Natural killer cell (primary cell): ENCODE measurements at regions not wholly inside any gene's neighbourhood (a gene's known extent, or its start where the extent isn't known, plus 50 kb on each side); places are given as distances from the start of the nearest gene placed in this dataset.

Experiments
- ATAC-seq, 3 donors: fragments of 150-1000 bp in 2 of 3; fragments of 200-7000 bp in 1 of 3; cut with Tn5 transposase; 1 replicate in 1 of 3; 2 replicates in 2 of 3; pipeline ENCODE4 v1.10.0; 2021; ENCODE audit warnings: mild to moderate bottlenecking in 2 of 3, moderate library complexity in 2 of 3
- DNase-seq, 2 donors: peaks; one replicate each; pipeline versions ENCODE4 v3.0.0 to v3.0.0-alpha.2; 2013 to 2021; ENCODE audit warnings: mixed read lengths in 1 of 2
- H3K27ac ChIP-seq: one replicate; pipeline ENCODE4 v1.5.1; 2013; ENCODE audit warnings: mild to moderate bottlenecking, low read length
- H3K27me3 ChIP-seq: one replicate; pipeline ENCODE4 v1.6.1; 2013; ENCODE audit warnings: low read length; ENCODE audit not compliant: control insufficient read depth, insufficient read depth
- H3K36me3 ChIP-seq: one replicate; pipeline ENCODE4 v1.6.1; 2013; ENCODE audit warnings: low read length; ENCODE audit not compliant: control insufficient read depth, insufficient read depth
- H3K4me1 ChIP-seq: one replicate; pipeline ENCODE4 v1.6.1; 2013; ENCODE audit warnings: low read length; ENCODE audit not compliant: control insufficient read depth, insufficient read depth
- H3K4me3 ChIP-seq: one replicate; pipeline ENCODE4 v1.5.1; 2013; ENCODE audit warnings: low read length
- H3K9me3 ChIP-seq: one replicate; pipeline ENCODE4 v1.6.1; 2013; ENCODE audit warnings: low read length; ENCODE audit not compliant: control insufficient read depth, insufficient read depth
- H3K27ac Mint-ChIP-seq, 2 donors: one replicate each; pipeline ENCODE4 v1.8.0; 2022; ENCODE audit warnings: mild to moderate bottlenecking in 2 of 2, mixed read lengths in 2 of 2, moderate library complexity in 1 of 2
- H3K27me3 Mint-ChIP-seq, 2 donors: one replicate each; pipeline ENCODE4 v1.8.0; 2022; ENCODE audit warnings: low read depth in 2 of 2, mixed read lengths in 2 of 2
- H3K36me3 Mint-ChIP-seq: one replicate; pipeline ENCODE4 v1.8.0; 2022; ENCODE audit warnings: mixed read lengths
- H3K4me1 Mint-ChIP-seq, 2 donors: one replicate each; pipeline ENCODE4 v1.8.0; 2022; ENCODE audit warnings: mixed read lengths in 2 of 2
- H3K4me3 Mint-ChIP-seq: one replicate; pipeline ENCODE4 v1.8.0; 2022; ENCODE audit warnings: mild to moderate bottlenecking, moderate library complexity, mixed read lengths
- H3K9me3 Mint-ChIP-seq, 2 donors: one replicate each; pipeline ENCODE4 v1.8.0; 2022; ENCODE audit warnings: mixed read lengths in 2 of 2
- WGBS: methylation state at CpG from one replicate; pipeline ENCODE4 v1.1.7; 2013; ENCODE audit warnings: missing lambda C conversion rate; ENCODE audit not compliant: insufficient coverage; 5-methylcytosine and 5-hydroxymethylcytosine counted together
- intact Hi-C: fragments of 100-400 bp; cut with micrococcal nuclease; formaldehyde crosslinking; loops from one replicate; pipeline ENCODE4 v1.14.2; 2022
- TF ChIP-seq, protein P1 (sequence below): fragments of 200-600 bp; IDR thresholded peaks from one replicate; pipeline ENCODE4 v1.8.0; 2022; ENCODE audit warnings: antibody characterized with exemption

DNA sequence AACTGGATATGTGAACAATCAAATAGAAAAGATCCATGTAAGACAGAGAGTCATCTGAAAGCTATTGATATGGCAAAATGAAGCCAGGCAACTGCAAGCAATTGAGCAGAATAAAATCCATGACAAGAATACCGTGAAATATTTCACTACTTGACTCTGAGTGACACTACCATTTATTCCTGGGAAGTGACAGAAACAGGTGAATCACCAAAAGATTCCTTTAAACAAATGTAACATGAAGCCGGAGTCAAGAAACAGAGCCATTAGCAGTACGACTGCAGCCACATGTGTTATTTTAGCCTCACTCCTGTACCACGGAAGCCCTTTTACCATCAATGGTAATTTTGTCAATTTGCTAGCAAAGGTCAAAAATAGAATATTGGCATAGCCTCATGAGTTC, 197.7 kb upstream of the POT1 start:
- H3K36me3 Mint-ChIP-seq: no peaks in the 10 kb centered on the region
- H3K4me1 Mint-ChIP-seq: no peaks in the 10 kb centered on the region
- TF ChIP-seq, protein P1, sequence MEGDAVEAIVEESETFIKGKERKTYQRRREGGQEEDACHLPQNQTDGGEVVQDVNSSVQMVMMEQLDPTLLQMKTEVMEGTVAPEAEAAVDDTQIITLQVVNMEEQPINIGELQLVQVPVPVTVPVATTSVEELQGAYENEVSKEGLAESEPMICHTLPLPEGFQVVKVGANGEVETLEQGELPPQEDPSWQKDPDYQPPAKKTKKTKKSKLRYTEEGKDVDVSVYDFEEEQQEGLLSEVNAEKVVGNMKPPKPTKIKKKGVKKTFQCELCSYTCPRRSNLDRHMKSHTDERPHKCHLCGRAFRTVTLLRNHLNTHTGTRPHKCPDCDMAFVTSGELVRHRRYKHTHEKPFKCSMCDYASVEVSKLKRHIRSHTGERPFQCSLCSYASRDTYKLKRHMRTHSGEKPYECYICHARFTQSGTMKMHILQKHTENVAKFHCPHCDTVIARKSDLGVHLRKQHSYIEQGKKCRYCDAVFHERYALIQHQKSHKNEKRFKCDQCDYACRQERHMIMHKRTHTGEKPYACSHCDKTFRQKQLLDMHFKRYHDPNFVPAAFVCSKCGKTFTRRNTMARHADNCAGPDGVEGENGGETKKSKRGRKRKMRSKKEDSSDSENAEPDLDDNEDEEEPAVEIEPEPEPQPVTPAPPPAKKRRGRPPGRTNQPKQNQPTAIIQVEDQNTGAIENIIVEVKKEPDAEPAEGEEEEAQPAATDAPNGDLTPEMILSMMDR: no peak
- peaks cover 13 to 14% of the 10 kb centered on the region in 2 donors for H3K9me3 Mint-ChIP-seq
- H3K27ac ChIP-seq: no peak overlapping the region
- no peak overlapping the region for H3K27ac Mint-ChIP-seq
- H3K4me1 ChIP-seq: no peaks in the 10 kb centered on the region
- H3K4me3 ChIP-seq: no peak overlapping the region
- WGBS: 91% methylated on average over 4 of the region's 4 CpGs
- ATAC-seq (no peak), DNase-seq (no peak)
- intact Hi-C loops: no loop called here
- no peak overlapping the region for H3K4me3 Mint-ChIP-seq
- peaks cover 9% of the 10 kb centered on the region for H3K9me3 ChIP-seq
- no peaks in the 10 kb centered on the region for H3K36me3 ChIP-seq
- H3K27me3 ChIP-seq: no peaks in the 10 kb centered on the region
- no peaks in the 10 kb centered on the region for H3K27me3 Mint-ChIP-seq

DNA sequence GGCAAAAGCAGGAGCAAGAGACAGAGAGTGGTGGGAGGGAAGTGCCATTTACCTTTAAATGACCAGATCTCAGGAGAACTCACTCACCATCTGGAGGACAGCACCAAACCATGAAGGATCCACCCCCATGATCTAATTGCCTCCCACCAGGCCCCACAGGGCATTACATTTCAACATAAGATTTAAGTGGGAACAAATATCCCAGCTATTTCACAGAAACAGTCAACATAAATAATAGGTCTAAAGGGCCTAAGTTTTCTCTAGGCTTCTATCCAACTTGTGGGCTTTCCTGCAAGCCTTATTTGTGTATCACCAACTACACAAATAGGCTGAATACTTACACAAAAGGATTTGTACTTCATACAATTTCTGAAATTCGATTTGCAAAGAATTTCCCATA, 196.8 kb upstream of the POT1 start:
- Mint-ChIP-seq H3K36me3 (no peaks in the 10 kb centered on the region), H3K4me3 (no peak overlapping the region), H3K9me3 (peaks cover 13 to 14% of the 10 kb centered on the region in 2 donors), H3K4me1 (no peaks in the 10 kb centered on the region), H3K27ac (no peak overlapping the region), H3K27me3 (no peaks in the 10 kb centered on the region)
- no peaks in the 10 kb centered on the region for H3K27me3 ChIP-seq
- H3K36me3 ChIP-seq: no peaks in the 10 kb centered on the region
- TF ChIP-seq, protein P1: no peak
- 82% methylated on average over 1 of the region's 1 CpG for WGBS
- peaks cover 9% of the 10 kb centered on the region for H3K9me3 ChIP-seq
- intact Hi-C loops: no loop called here
- no peaks in the 10 kb centered on the region for H3K4me1 ChIP-seq
- ATAC-seq: no peak
- DNase-seq: no peak
- no peak overlapping the region for H3K4me3 ChIP-seq
- H3K27ac ChIP-seq: no peak overlapping the region

DNA sequence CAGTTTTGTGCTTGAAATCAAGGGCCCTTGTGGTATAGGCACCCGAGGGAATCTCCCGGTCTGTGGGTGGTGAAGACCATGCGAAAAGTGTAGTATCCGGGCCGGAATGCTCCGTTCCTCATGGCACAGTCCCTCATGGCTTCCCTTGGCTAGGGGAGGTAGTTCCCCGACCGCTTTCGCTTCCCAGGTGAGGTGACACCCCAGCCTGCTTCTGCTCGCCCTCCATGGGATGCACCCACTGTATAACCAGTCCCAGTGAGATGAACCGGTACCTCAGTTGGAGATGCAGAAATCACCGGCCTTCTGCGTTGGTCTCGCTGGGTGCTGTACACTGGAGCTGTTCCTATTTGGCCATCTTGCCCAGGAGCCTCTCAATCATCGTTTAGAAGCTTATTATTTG, 195.7 kb upstream of the POT1 start:
- ATAC-seq (no peak), DNase-seq (no peak)
- no peaks in the 10 kb centered on the region for H3K4me1 ChIP-seq
- Mint-ChIP-seq H3K27me3 (no peaks in the 10 kb centered on the region), H3K36me3 (no peaks in the 10 kb centered on the region), H3K9me3 (peaks cover 9 to 13% of the 10 kb centered on the region in 2 donors), H3K4me3 (no peak overlapping the region), H3K27ac (no peak overlapping the region), H3K4me1 (no peaks in the 10 kb centered on the region)
- H3K9me3 ChIP-seq: peaks cover 9% of the 10 kb centered on the region
- no peak overlapping the region for H3K4me3 ChIP-seq
- no peaks in the 10 kb centered on the region for H3K36me3 ChIP-seq
- intact Hi-C loops: no loop called here
- H3K27me3 ChIP-seq: no peaks in the 10 kb centered on the region
- H3K27ac ChIP-seq: no peak overlapping the region
- 97% methylated on average over 14 of the region's 15 CpGs for WGBS
- TF ChIP-seq, protein P1: no peak

- Mint-ChIP-seq H3K27me3 (no peaks in the 10 kb centered on the region), H3K36me3 (no peaks in the 10 kb centered on the region), H3K27ac (no peak overlapping the region), H3K9me3 (peaks cover 4 to 13% of the 10 kb centered on the region in 2 donors), H3K4me3 (no peak overlapping the region), H3K4me1 (no peaks in the 10 kb centered on the region)
- WGBS: no CpG with 5 or more reads among the region's 2 CpGs
- TF ChIP-seq, protein P1: no peak
- ATAC-seq (no peak), DNase-seq (no peak)
- Histone ChIP-seq H3K4me1 (no peaks in the 10 kb centered on the region), H3K4me3 (no peak overlapping the region), H3K9me3 (peaks cover 9% of the 10 kb centered on the region), H3K27ac (no peak overlapping the region), H3K27me3 (no peaks in the 10 kb centered on the region), H3K36me3 (no peaks in the 10 kb centered on the region)
- intact Hi-C loops: no loop called here
These were observed 192.5 kb upstream of the POT1 start for GRCh38 chr7:125122173-125122572.
